IMR-90 (cell line): ENCODE measurements at regions not wholly inside any gene's neighbourhood (a gene's known extent, or its start where the extent isn't known, plus 50 kb on each side); places are given as distances from the start of the nearest gene placed in this dataset.

ENCODE experiments used
- ATAC-seq: fragments of 200-7000 bp; cut with Tn5 transposase; 2 replicates; pipeline ENCODE4 v1.9.1; 2020; ENCODE audit warnings: low read depth, mild to moderate bottlenecking, moderate library complexity
- BruUV-seq: library from RNA; stranded (reverse); fragments of 400-500 nt; replicated peaks from 2 replicates; lab custom pipeline; 2021; lab: Mats Ljungman, UMichigan
- CTCF ChIA-PET: fragments of 300-600 bp; formaldehyde crosslinking; extraction: SDS; loops from one replicate; lab custom pipeline; 2021; ENCODE audit warnings: antibody characterized with exemption; lab: Yijun Ruan, JAX
- POLR2A ChIA-PET: fragments of 300-600 bp; sonication (Branson Sonifier 250); formaldehyde crosslinking; loops from one replicate; lab custom pipeline; 2022; ENCODE audit warnings: antibody characterized with exemption; ENCODE audit not compliant: unreplicated experiment; lab: Charles Lee
- DNase-seq: peaks from one replicate; pipeline ENCODE4 v3.0.0; 2013
- H2AFZ ChIP-seq: replicated peaks from 2 replicates; pipeline ENCODE3; 2013; ENCODE audit warnings: low read length, mild to moderate bottlenecking; ENCODE audit not compliant: poor library complexity
- H2AK5ac ChIP-seq: 2 replicates; pipeline ENCODE4 v1.6.1; 2013; ENCODE audit warnings: low read depth, low read length, inconsistent platforms
- H2AK9ac ChIP-seq: replicated peaks from 2 replicates; pipeline ENCODE3; 2013; ENCODE audit warnings: mild to moderate bottlenecking, low read depth, low read length, moderate library complexity; ENCODE audit not compliant: poor library complexity
- H2BK120ac ChIP-seq: 2 replicates; pipeline ENCODE4 v1.6.1; 2013; ENCODE audit warnings: low read depth, low read length, inconsistent platforms
- H2BK15ac ChIP-seq: 3 replicates; pipeline ENCODE4 v1.6.1; 2013; ENCODE audit warnings: low read depth, low read length, inconsistent platforms
- H2BK20ac ChIP-seq: 2 replicates; pipeline ENCODE4 v1.6.1; 2013; ENCODE audit warnings: low read depth, mild to moderate bottlenecking, inconsistent platforms, low read length, moderate library complexity
- H2BK5ac ChIP-seq: 2 replicates; pipeline ENCODE4 v1.6.1; 2013; ENCODE audit warnings: mild to moderate bottlenecking, low read depth, low read length, inconsistent platforms; ENCODE audit not compliant: poor library complexity, severe bottlenecking
- H3K14ac ChIP-seq: replicated peaks from 2 replicates; pipeline ENCODE4 v1.6.1; 2013; ENCODE audit warnings: low read depth, low read length, inconsistent platforms
- H3K18ac ChIP-seq: 2 replicates; pipeline ENCODE4 v1.6.1; 2013; ENCODE audit warnings: low read depth, low read length, control low read depth
- H3K23ac ChIP-seq: 2 replicates; pipeline ENCODE4 v1.6.1; 2013; ENCODE audit warnings: low read depth, low read length, inconsistent platforms
- H3K27ac ChIP-seq: 2 replicates; pipeline ENCODE4 v1.5.1; 2013; ENCODE audit warnings: mild to moderate bottlenecking, control low read depth, low read length; ENCODE audit not compliant: insufficient read depth
- H3K27me3 ChIP-seq: 2 replicates; pipeline ENCODE4 v1.6.1; 2013; ENCODE audit warnings: low read length; ENCODE audit not compliant: control insufficient read depth, insufficient read depth
- H3K36me3 ChIP-seq: 2 replicates; pipeline ENCODE4 v1.6.1; 2013; ENCODE audit warnings: low read length, mixed read lengths; ENCODE audit not compliant: control insufficient read depth, insufficient read depth
- H3K4ac ChIP-seq: 2 replicates; pipeline ENCODE4 v1.6.1; 2013; ENCODE audit warnings: low read depth, low read length, inconsistent platforms
- H3K4me1 ChIP-seq: 2 replicates; pipeline ENCODE4 v1.6.1; 2013; ENCODE audit warnings: low read length, mixed read lengths; ENCODE audit not compliant: control insufficient read depth, insufficient read depth
- H3K4me2 ChIP-seq: 2 replicates; pipeline ENCODE4 v1.6.1; 2013; ENCODE audit warnings: low read depth, mild to moderate bottlenecking, control low read depth, low read length, moderate library complexity
- H3K4me3 ChIP-seq: 2 replicates; pipeline ENCODE4 v1.5.1; 2013; ENCODE audit warnings: low read depth, mild to moderate bottlenecking, control low read depth, low read length, moderate library complexity; ENCODE audit not compliant: insufficient read depth
- H3K56ac ChIP-seq: 2 replicates; pipeline ENCODE4 v1.6.1; 2013; ENCODE audit warnings: low read length, inconsistent platforms; ENCODE audit not compliant: insufficient read depth; ENCODE audit errors: extremely low read depth
- H3K79me1 ChIP-seq, 2 experiments: 2 replicates each; pipeline ENCODE4 v1.6.1; 2013; ENCODE audit warnings: low read length in 2 of 2, inconsistent platforms in 1 of 2, low read depth in 1 of 2
- H3K9ac ChIP-seq: 2 replicates; pipeline ENCODE4 v1.6.1; 2013; ENCODE audit warnings: low read depth, low read length, control low read depth
- H3K9me1 ChIP-seq: 2 replicates; pipeline ENCODE4 v1.6.1; 2013; ENCODE audit warnings: low read length, inconsistent platforms; ENCODE audit not compliant: insufficient read depth
- H3K9me3 ChIP-seq: 2 replicates; pipeline ENCODE4 v1.6.1; 2013; ENCODE audit warnings: low read length; ENCODE audit not compliant: control insufficient read depth, insufficient read depth
- H4K20me1 ChIP-seq: 2 replicates; pipeline ENCODE4 v1.6.1; 2013; ENCODE audit warnings: low read length, inconsistent platforms; ENCODE audit not compliant: insufficient read depth
- H4K5ac ChIP-seq: 2 replicates; pipeline ENCODE4 v1.6.1; 2013; ENCODE audit warnings: mild to moderate bottlenecking, low read depth, low read length, control low read depth
- H4K8ac ChIP-seq, 2 experiments: 2 replicates each; pipeline ENCODE4 v1.6.1; 2013; ENCODE audit warnings: low read depth in 2 of 2, low read length in 2 of 2, control low read depth in 1 of 2, inconsistent platforms in 1 of 2
- H4K91ac ChIP-seq: 2 replicates; pipeline ENCODE4 v1.6.1; 2013; ENCODE audit warnings: low read depth, low read length, inconsistent platforms; ENCODE audit not compliant: insufficient read depth
- BHLHE40 ChIP-seq: fragments of 150-350 bp; IDR thresholded peaks from 2 replicates; pipeline ENCODE4 v1.6.1; 2016; ENCODE audit warnings: mild to moderate bottlenecking, low read depth, low read length
- CEBPB ChIP-seq: IDR thresholded peaks from 2 replicates; pipeline ENCODE4 v1.6.1; 2012; ENCODE audit warnings: low read depth, low read length, improper control_type of control experiment
- MAFK ChIP-seq: IDR thresholded peaks from 2 replicates; pipeline ENCODE4 v1.6.1; 2012; ENCODE audit warnings: low read depth, low read length, improper control_type of control experiment
- NFE2L2 ChIP-seq: fragments of 150-350 bp; IDR thresholded peaks from 2 replicates; pipeline ENCODE4 v1.6.1; 2016; ENCODE audit warnings: low read depth, mild to moderate bottlenecking, low read length
- RAD21 ChIP-seq: IDR thresholded peaks from 2 replicates; pipeline ENCODE4 v1.6.1; 2012; ENCODE audit warnings: low read length, improper control_type of control experiment
- RCOR1 ChIP-seq: IDR thresholded peaks from 2 replicates; pipeline ENCODE4 v1.6.1; 2012; ENCODE audit warnings: mild to moderate bottlenecking, low read length, improper control_type of control experiment; ENCODE audit not compliant: insufficient replicate concordance
- dilution Hi-C: fragments of 300-500 bp; cut with HindIII; formaldehyde crosslinking; loops from one replicate; pipeline ENCODE4 v1.14.3; 2018; ENCODE audit warnings: low sequenced_read_pairs; ENCODE audit not compliant: unreplicated experiment
- in situ Hi-C: fragments of 300-500 bp; cut with MboI; formaldehyde crosslinking; loops from 3 replicates; pipeline ENCODE4 v1.14.3; 2019; ENCODE audit warnings: low sequenced_read_pairs, inconsistent platforms, mixed read lengths
- intact Hi-C: fragments of 100-400 bp; cut with micrococcal nuclease; formaldehyde crosslinking; loops from 2 replicates; pipeline ENCODE4 v1.10.0; 2022
- TF ChIP-seq, protein P1 (sequence below): fragments of 150-350 bp; IDR thresholded peaks from 2 replicates; pipeline ENCODE4 v1.6.1; 2017; ENCODE audit warnings: mild to moderate bottlenecking, antibody characterized with exemption, low read length, low read depth
- TF ChIP-seq, protein P2 (sequence below): conservative IDR thresholded peaks from 2 replicates; pipeline ENCODE4 v1.5.1; 2012; ENCODE audit warnings: mild to moderate bottlenecking, low read depth, low read length, improper control_type of control experiment
- TF ChIP-seq, protein P3 (sequence below): fragments of 150-350 bp; IDR thresholded peaks from 2 replicates; pipeline ENCODE4 v1.6.1; 2016; ENCODE audit warnings: low read depth, mild to moderate bottlenecking, low read length, moderate library complexity, borderline replicate concordance

DNA sequence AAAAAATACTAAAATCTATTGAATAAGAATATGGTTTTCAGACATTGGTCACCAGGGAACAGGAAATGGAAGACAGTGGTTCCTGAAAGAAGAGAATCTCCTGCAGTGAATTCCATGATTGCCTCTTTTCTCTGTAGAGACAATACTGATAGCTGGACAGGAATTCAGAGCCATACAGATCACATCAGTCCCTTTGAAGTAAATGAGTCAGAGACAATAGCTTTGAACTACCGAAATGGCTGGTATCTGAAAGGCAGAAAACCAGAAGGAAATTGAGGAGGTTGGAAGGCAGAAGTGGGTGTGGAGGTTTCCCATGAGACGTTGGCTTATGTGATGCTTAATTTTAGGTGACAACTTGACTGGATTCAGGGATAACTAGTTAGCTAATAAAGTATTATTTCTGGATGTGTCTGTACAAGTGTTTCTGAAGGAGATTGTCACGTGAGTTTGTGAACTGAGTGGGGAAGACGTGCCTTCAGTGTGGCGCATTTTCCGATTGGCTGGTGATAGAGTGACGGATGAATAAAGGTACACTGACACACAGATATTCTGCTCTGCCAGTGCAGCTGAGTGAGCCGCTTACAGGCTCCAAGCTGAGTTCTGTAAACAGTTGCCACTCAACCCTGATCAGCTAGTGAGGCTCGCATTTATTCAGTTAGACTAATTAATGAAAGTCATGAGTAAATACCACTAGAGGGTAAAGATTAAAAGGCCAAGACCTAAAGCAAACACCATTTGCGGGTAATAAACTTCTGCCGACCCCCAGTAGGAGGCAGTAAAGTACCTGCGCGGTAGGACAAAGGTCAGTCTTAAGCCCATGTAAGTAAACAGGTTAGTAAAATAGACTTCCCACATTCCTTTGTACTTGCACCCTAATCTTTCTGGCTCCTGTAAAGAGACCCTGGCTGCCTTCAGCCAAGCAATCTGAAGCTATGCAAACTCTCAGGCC is 1298.6 kb downstream of the SI start (continued):
- TF ChIP-seq, protein P1, sequence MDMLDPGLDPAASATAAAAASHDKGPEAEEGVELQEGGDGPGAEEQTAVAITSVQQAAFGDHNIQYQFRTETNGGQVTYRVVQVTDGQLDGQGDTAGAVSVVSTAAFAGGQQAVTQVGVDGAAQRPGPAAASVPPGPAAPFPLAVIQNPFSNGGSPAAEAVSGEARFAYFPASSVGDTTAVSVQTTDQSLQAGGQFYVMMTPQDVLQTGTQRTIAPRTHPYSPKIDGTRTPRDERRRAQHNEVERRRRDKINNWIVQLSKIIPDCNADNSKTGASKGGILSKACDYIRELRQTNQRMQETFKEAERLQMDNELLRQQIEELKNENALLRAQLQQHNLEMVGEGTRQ: no peak

DNA sequence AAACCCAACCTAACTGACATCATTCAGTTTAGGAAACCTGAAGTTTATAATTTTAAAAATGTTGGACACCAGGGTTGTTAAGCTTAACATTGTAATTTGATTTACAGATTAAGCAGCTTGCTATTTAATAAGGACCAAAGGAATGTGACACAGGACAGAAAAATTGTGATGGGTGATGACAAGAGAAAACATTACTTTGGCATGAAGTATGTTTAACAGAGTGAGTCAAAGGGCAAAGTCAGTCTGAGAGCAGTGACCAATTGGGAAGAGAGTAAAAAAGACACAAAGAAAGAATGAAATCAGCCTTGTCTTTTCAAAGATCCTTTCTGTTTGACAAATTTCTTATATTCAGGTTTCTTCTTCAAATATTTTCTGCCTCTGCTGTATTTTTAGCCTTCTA is 1301.6 kb downstream of the SI start:
- no peaks in the 10 kb centered on the region for H4K20me1 ChIP-seq
- H4K5ac ChIP-seq: no peak overlapping the region
- H3K79me1 ChIP-seq: no peaks in the 10 kb centered on the region
- H3K27me3 ChIP-seq: no peaks in the 10 kb centered on the region
- CTCF ChIA-PET: no interaction called here
- no peak overlapping the region for H3K9ac ChIP-seq
- H2BK15ac ChIP-seq: no peak overlapping the region
- TF ChIP-seq, protein P1: no peak
- TF ChIP-seq MAFK: no peak
- TF ChIP-seq CEBPB: no peak
- TF ChIP-seq, protein P2, sequence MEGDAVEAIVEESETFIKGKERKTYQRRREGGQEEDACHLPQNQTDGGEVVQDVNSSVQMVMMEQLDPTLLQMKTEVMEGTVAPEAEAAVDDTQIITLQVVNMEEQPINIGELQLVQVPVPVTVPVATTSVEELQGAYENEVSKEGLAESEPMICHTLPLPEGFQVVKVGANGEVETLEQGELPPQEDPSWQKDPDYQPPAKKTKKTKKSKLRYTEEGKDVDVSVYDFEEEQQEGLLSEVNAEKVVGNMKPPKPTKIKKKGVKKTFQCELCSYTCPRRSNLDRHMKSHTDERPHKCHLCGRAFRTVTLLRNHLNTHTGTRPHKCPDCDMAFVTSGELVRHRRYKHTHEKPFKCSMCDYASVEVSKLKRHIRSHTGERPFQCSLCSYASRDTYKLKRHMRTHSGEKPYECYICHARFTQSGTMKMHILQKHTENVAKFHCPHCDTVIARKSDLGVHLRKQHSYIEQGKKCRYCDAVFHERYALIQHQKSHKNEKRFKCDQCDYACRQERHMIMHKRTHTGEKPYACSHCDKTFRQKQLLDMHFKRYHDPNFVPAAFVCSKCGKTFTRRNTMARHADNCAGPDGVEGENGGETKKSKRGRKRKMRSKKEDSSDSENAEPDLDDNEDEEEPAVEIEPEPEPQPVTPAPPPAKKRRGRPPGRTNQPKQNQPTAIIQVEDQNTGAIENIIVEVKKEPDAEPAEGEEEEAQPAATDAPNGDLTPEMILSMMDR: no peak
- no peak for TF ChIP-seq BHLHE40
- TF ChIP-seq RCOR1: no peak
- TF ChIP-seq NFE2L2: no peak
- TF ChIP-seq RAD21: no peak
- TF ChIP-seq, protein P3, sequence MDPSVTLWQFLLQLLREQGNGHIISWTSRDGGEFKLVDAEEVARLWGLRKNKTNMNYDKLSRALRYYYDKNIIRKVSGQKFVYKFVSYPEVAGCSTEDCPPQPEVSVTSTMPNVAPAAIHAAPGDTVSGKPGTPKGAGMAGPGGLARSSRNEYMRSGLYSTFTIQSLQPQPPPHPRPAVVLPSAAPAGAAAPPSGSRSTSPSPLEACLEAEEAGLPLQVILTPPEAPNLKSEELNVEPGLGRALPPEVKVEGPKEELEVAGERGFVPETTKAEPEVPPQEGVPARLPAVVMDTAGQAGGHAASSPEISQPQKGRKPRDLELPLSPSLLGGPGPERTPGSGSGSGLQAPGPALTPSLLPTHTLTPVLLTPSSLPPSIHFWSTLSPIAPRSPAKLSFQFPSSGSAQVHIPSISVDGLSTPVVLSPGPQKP: no peak
- no peak overlapping the region for H3K18ac ChIP-seq
- ATAC-seq (no peak), DNase-seq (no peak)
- no peak overlapping the region for H2AFZ ChIP-seq
- H4K8ac ChIP-seq: no peak overlapping the region
- POLR2A ChIA-PET: no interaction called here
- in situ Hi-C loops: no loop called here
- no peak overlapping the region for H2BK5ac ChIP-seq
- H3K4me1 ChIP-seq: no peaks in the 10 kb centered on the region
- no peak overlapping the region for H2AK9ac ChIP-seq
- no TSS peak for BruUV-seq
- dilution Hi-C loops: no loop called here
- H3K23ac ChIP-seq: no peak overlapping the region
- H3K36me3 ChIP-seq: no peaks in the 10 kb centered on the region
- no peak overlapping the region for H3K14ac ChIP-seq
- no peak overlapping the region for H3K4ac ChIP-seq
- intact Hi-C loops: no loop called here
- H4K91ac ChIP-seq: no peak overlapping the region
- H2BK20ac ChIP-seq: no peak overlapping the region
- H3K9me3 ChIP-seq: peaks cover 9% of the 10 kb centered on the region
- H3K9me1 ChIP-seq: no peaks in the 10 kb centered on the region
- no peak overlapping the region for H3K56ac ChIP-seq
- H2BK120ac ChIP-seq: no peak overlapping the region
- H3K4me2 ChIP-seq: no peak overlapping the region
- H3K27ac ChIP-seq: no peak overlapping the region
- H3K4me3 ChIP-seq: no peak overlapping the region
- no peak overlapping the region for H2AK5ac ChIP-seq
